Uterus (tissue), 2 donors: ENCODE measurements at regions not wholly inside any gene's neighbourhood (a gene's known extent, or its start where the extent isn't known, plus 50 kb on each side); places are given as distances from the start of the nearest gene placed in this dataset.

ENCODE experiments used
- CTCF ChIP-seq, 4 experiments: fragments of 200-600 bp in 2 of 4; fragments of 450-650 bp in 2 of 4; sonication (generic) in 2 of 4; IDR thresholded peaks; one replicate each; pipeline ENCODE4 v1.5.1; 2016 to 2019; ENCODE audit warnings: antibody characterized with exemption in 4 of 4, mild to moderate bottlenecking in 2 of 4, moderate library complexity in 1 of 4
- POLR2A ChIP-seq, 2 donors: fragments of 450-650 bp; IDR thresholded peaks; one replicate each; pipeline ENCODE4 v1.6.1; 2016; ENCODE audit warnings: antibody characterized with exemption in 2 of 2, mild to moderate bottlenecking in 1 of 2, moderate library complexity in 1 of 2

- TF ChIP-seq CTCF (IDR thresholded peaks at IDR 0.05), result no peak
- no peak for TF ChIP-seq POLR2A (IDR thresholded peaks at IDR 0.05)
Measured at GRCh38 chr3:176087066-176087697, 1110.1 kb downstream of the TBL1XR1 start.
